ENCODE measurements at regions not wholly inside any gene's neighbourhood (a gene's known extent, or its start where the extent isn't known, plus 50 kb on each side); places are given as distances from the start of the nearest gene placed in this dataset.

DNA sequence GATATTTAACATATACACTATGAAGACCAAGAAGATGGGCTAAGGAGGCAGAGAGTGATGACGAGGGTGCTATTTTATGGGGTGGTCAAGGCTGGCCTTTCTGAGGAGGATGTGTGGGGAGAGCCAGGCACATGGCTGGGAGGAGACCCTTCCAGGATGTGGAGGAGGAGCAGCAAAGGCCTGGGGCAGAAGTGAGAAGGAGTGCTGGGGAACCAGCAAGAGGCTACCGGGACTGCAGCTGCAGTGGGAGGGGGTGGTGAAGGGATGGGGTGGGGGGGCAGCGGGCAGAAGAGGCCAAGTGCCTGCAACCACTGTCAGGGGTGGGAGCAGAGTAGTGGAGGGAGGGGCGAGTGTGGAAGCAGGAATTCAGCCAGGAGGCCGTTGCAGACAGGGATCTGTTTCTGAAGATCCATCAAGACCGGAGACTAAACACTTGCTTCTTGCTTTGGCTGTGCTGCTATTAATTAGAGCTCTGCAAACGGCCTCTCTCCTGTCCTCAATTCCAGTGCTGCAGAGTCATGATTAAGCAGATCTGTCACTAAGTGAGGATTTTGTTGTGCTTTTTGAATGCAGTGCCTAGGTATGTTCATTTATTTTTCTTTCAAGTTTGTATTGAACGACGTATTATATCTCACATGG lies 89.9 kb downstream of the IER5 start:
- Histone ChIP-seq H2AFZ (replicated peaks; ENCODE audit: low read length, poor library complexity) (no peak overlapping the region), H2AK5ac (ENCODE audit: low read depth, low read length) (no peak overlapping the region), H3K27me3 (ENCODE audit: control insufficient read depth, insufficient read depth, low read length) (peaks cover 20% of the 10 kb centered on the region), H2BK5ac (ENCODE audit: low read depth, low read length, poor library complexity, severe bottlenecking) (no peak overlapping the region), H3K9ac (ENCODE audit: low read depth, low read length) (no peak overlapping the region), H3K4ac (ENCODE audit: low read depth, low read length) (no peak overlapping the region), H3K4me2 (ENCODE audit: low read depth, low read length) (no peak overlapping the region), H4K91ac (ENCODE audit: insufficient read depth, low read depth, low read length) (no peak overlapping the region), H3K4me3 (ENCODE audit: insufficient read depth, low read depth, low read length) (no peak overlapping the region), H3K18ac (ENCODE audit: low read depth, low read length) (no peak overlapping the region), H3K56ac (ENCODE audit: extremely low read depth, insufficient read depth, low read length) (no peak overlapping the region), H3K4me1 (ENCODE audit: control insufficient read depth, insufficient read depth, low read length) (no peaks in the 10 kb centered on the region), H2AK9ac (replicated peaks; ENCODE audit: low read depth, low read length, poor library complexity) (no peak overlapping the region), H4K20me1 (ENCODE audit: insufficient read depth, low read length) (no peaks in the 10 kb centered on the region), H4K5ac (ENCODE audit: low read depth, low read length) (no peak overlapping the region), H2BK120ac (ENCODE audit: low read depth, low read length) (no peak overlapping the region), H3K27ac (ENCODE audit: insufficient read depth, low read length) (no peak overlapping the region), H3K36me3 (ENCODE audit: control insufficient read depth, insufficient read depth, low read length) (no peaks in the 10 kb centered on the region), H3K14ac (replicated peaks; ENCODE audit: low read depth, low read length) (no peak overlapping the region), H2BK20ac (ENCODE audit: low read depth, low read length) (no peak overlapping the region), H4K8ac (ENCODE audit: low read depth in 2 of 2, low read length in 2 of 2) (no peak overlapping the region), H3K9me1 (ENCODE audit: insufficient read depth, low read length) (no peaks in the 10 kb centered on the region; the same call in 1 of the 2 replicates), H3K9me3 (ENCODE audit: control insufficient read depth, insufficient read depth, low read length) (peaks cover under 1% of the 10 kb centered on the region), H3K23ac (ENCODE audit: low read depth, low read length) (no peak overlapping the region), H3K79me1 (ENCODE audit: low read depth in 1 of 2, low read length in 2 of 2) (no peaks in the 10 kb centered on the region), H2BK15ac (ENCODE audit: low read depth, low read length) (no peak overlapping the region)
- in situ Hi-C loops (cut with MboI; ENCODE audit: low sequenced_read_pairs) = no loop called here
- ATAC-seq (ENCODE audit: low read depth) = no peak
- BruUV-seq (replicated peaks) = no TSS peak
- ChIA-PET POLR2A (ENCODE audit: unreplicated experiment) (no interaction called here), CTCF (interaction anchor here (1.3 kb wide), 1 partner anchor 12 kb away, joined by 3 read pairs; no protein-coding TSS in a partner anchor)
- TF ChIP-seq CEBPB (IDR thresholded peaks at IDR 0.05; ENCODE audit: low read depth, low read length) = no peak
- TF ChIP-seq CHD1 (IDR thresholded peaks at IDR 0.05; ENCODE audit: low read depth, low read length) = no peak
- no peak for TF ChIP-seq RFX5 (IDR thresholded peaks at IDR 0.05; ENCODE audit: low read depth, low read length)
- no peak for TF ChIP-seq FOS (IDR thresholded peaks at IDR 0.05; ENCODE audit: low read depth, low read length)
- TF ChIP-seq RAD21 (IDR thresholded peaks at IDR 0.05; ENCODE audit: low read length) = no peak
- no peak for TF ChIP-seq MAZ (IDR thresholded peaks at IDR 0.05; ENCODE audit: borderline replicate concordance, low read depth, low read length)
- TF ChIP-seq MAFK (IDR thresholded peaks at IDR 0.05; ENCODE audit: low read depth, low read length) = no peak
- no peak for TF ChIP-seq CTCF (conservative IDR thresholded peaks at IDR 0.05; ENCODE audit: low read depth, low read length)
- TF ChIP-seq BHLHE40 (IDR thresholded peaks at IDR 0.05; ENCODE audit: low read depth, low read length) = no peak
- no peak for TF ChIP-seq SMC3 (IDR thresholded peaks at IDR 0.05; ENCODE audit: low read depth, low read length)
- no peak for TF ChIP-seq POLR2A (IDR thresholded peaks at IDR 0.05; ENCODE audit: low read depth, low read length)
- dilution Hi-C loops (cut with HindIII; ENCODE audit: low sequenced_read_pairs, unreplicated experiment) = no loop called here
- DNase-seq = no peak
- WGBS, 2 experiments (ENCODE audit: extremely low coverage in 2 of 2, insufficient read length in 1 of 2) = 14% methylated on average over 1 of the region's 9 CpGs; no CpG with 5 or more reads in 1 of the 2 experiments
- intact Hi-C loops (cut with micrococcal nuclease) = no loop called here

Data from IMR-90 (cell line).